LNCaP clone FGC (cell line): ENCODE measurements at regions not wholly inside any gene's neighbourhood (a gene's known extent, or its start where the extent isn't known, plus 50 kb on each side); places are given as distances from the start of the nearest gene placed in this dataset.

Source experiments
- DNase-seq: peaks from one replicate; pipeline ENCODE4 v3.0.0-alpha.2; 2011; ENCODE audit warnings: low read depth
- H3K4me3 ChIP-seq: 2 replicates; pipeline ENCODE4 v1.5.1; 2011; ENCODE audit warnings: mild to moderate bottlenecking, low read depth, low read length, control low read depth
- TF ChIP-seq, protein P1 (sequence below): IDR thresholded peaks from 2 replicates; pipeline ENCODE4 v1.5.1; 2012; ENCODE audit warnings: mild to moderate bottlenecking; ENCODE audit not compliant: control insufficient read depth, insufficient read depth; ENCODE audit errors: extremely low read depth

DNA sequence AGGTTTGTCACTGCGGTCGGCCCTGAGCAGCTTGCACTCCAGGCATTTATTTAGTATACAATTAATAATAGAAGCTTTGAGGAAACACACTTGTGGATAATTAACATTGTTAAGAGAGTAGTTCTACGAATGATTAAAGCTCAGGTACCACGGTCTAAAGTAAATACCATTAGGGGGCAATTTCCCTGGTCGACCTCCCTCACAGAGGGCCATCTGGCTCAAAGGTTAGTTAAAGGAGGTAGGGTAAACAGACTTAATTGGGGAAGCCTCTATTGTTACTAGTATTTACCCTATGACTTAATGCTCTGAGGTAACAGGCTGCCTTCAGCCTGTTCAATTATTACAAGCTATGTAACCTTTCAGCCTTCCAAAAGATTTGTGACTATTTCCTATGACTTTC is 122.3 kb upstream of the SLC44A3 start:
- no peak for DNase-seq
- TF ChIP-seq, protein P1, sequence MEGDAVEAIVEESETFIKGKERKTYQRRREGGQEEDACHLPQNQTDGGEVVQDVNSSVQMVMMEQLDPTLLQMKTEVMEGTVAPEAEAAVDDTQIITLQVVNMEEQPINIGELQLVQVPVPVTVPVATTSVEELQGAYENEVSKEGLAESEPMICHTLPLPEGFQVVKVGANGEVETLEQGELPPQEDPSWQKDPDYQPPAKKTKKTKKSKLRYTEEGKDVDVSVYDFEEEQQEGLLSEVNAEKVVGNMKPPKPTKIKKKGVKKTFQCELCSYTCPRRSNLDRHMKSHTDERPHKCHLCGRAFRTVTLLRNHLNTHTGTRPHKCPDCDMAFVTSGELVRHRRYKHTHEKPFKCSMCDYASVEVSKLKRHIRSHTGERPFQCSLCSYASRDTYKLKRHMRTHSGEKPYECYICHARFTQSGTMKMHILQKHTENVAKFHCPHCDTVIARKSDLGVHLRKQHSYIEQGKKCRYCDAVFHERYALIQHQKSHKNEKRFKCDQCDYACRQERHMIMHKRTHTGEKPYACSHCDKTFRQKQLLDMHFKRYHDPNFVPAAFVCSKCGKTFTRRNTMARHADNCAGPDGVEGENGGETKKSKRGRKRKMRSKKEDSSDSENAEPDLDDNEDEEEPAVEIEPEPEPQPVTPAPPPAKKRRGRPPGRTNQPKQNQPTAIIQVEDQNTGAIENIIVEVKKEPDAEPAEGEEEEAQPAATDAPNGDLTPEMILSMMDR = no peak
- H3K4me3 ChIP-seq = no peak overlapping the region

- no peak for DNase-seq
- H3K4me3 ChIP-seq = no peak overlapping the region
- TF ChIP-seq, protein P1 = no peak
These were observed 125.8 kb upstream of the SLC44A3 start for GRCh38 chr1:94694226-94694915.

DNA sequence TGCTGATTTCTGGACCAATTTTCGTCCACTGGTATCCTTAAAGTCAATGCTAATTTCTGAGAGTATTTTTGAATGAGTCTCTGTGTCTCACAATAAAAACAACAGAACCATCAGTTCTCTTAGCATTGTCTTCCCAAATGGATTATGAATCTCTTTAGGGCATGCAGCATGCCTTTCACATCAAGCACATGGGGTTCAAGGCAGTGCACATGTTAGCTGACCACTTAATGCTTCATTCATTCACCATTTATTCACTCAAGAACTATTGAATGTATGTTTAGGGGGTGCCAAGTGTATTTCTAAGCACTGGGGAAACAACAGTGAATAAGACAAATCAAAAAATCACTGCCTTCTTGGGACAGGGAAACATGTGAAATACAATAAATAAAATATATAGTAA is 126.7 kb upstream of the SLC44A3 start:
- no peak for DNase-seq
- TF ChIP-seq, protein P1 = no peak
- H3K4me3 ChIP-seq = no peak overlapping the region

DNA sequence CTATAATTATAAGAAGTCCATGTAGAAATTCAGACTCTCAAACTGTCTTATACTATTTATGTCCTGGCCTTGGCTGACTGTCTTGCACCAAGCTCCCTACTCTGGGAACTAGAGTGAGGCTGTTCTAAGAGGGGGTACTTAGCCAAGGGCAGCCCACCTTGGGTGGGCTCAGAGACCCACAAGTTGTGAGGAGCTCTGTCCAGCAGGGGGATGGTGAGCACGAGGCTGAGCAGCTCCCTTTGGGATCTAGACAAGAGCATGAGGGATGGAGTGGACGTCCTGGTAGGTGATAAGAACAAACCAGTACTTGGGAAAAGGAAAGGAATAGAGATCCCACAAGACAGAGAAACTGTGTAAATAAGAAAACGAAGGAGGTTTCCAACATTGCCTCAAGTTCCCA is 127.1 kb upstream of the SLC44A3 start:
- no peak overlapping the region for H3K4me3 ChIP-seq
- DNase-seq = no peak
- TF ChIP-seq, protein P1 = no peak

DNA sequence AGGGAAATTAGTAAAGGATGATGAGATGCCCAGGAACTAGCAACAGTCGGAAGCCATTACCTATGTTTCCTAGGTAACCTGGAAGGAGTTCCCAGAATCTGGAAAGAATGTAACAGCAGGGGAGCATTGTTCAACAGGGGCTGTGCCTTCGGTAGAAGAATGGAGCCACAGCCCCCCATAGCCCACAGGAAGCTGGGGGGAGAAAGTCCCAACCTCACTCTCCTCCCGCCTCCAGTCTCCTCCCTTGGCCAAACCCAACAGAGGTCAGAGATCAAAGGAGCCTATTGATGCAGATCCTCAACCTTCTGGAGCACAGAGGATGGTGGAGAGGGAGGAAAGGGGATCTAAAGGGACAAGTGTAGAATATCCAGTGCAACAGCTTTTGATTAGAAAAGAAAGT is 131.5 kb upstream of the SLC44A3 start:
- TF ChIP-seq, protein P1 = no peak
- no peak overlapping the region for H3K4me3 ChIP-seq
- no peak for DNase-seq

DNA sequence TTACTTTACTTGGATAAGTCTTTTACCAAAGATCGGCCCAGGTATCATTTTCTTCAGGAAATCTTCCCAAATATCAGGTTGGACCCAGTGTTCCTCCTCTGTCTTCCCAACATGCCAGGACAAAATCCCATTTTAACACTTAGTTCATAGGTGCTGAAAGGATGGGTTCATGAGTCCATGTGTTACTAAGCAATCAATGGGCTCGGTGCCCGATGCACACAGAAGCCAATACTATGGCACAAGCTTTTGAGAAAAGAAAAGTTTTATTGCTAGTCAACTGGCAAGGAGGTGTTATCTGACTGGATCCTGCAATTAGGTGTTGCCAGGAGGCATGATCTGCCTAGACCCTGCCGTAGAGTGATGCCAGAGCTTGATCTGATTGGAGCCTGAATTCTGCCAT is 133.3 kb upstream of the SLC44A3 start:
- TF ChIP-seq, protein P1 = no peak
- H3K4me3 ChIP-seq = no peak overlapping the region
- no peak for DNase-seq

DNA sequence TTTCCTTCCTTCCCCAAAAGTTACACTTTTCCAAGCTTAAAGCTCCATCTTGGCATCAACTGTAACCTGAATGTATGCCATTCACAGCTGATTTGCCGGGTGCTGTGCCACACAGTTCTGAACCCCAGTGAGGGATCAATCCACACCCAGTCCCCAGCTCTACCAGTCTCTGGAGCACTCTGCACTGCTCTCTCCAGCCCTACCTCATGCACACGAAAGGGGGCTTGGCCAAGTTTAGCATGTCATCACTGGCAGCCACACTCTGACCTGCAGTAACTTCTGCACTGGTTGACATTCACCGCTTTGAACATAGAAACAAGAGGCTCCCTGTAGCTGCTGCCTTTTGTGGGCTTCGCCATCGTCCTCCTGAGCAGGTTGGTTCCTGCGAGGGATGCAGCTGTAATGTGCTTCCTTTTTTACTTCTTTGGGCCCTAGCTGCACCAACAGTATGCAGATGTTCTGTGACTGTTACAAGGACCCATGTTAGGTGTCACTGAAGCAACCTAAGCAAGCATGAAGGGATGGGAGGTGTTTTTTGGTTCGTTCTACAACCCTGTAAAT is 135.4 kb upstream of the SLC44A3 start:
- TF ChIP-seq, protein P1 = no peak
- no peak overlapping the region for H3K4me3 ChIP-seq
- no peak for DNase-seq
